ENCODE measurements at regions not wholly inside any gene's neighbourhood (a gene's known extent, or its start where the extent isn't known, plus 50 kb on each side); places are given as distances from the start of the nearest gene placed in this dataset.
A peak's percentile ranks its signal among the peaks of the same experiment; 100 is the strongest.

DNA sequence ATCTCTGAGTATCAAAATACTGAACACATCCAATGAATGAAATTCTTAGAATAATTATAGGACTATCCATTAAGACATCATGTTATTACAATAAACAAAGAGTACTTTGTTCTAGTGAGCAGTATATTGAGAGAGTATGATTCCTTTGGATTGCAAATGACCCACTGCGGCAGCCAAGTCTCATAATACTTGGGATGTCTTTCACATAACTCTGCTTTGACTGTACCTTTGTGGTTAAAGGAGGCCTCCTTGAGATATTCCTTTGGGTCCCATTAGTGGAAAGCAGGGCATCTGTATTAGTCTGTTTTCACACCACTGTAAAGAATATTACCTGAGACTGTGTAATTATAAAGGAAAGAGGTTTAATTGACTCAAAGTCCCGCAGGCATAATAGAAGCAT is 593.8 kb downstream of the TRHDE start:
- Histone ChIP-seq H3K27ac (no peak overlapping the region), H3K27me3 (no peaks in the 10 kb centered on the region), H3K4me3 (no peak overlapping the region), H3K9me3 (no peaks in the 10 kb centered on the region), H3K4me1 (no peaks in the 10 kb centered on the region), H3K36me3 (no peaks in the 10 kb centered on the region)
- intact Hi-C loops (cut with DNase I): no loop called here
- TF ChIP-seq, protein P1, sequence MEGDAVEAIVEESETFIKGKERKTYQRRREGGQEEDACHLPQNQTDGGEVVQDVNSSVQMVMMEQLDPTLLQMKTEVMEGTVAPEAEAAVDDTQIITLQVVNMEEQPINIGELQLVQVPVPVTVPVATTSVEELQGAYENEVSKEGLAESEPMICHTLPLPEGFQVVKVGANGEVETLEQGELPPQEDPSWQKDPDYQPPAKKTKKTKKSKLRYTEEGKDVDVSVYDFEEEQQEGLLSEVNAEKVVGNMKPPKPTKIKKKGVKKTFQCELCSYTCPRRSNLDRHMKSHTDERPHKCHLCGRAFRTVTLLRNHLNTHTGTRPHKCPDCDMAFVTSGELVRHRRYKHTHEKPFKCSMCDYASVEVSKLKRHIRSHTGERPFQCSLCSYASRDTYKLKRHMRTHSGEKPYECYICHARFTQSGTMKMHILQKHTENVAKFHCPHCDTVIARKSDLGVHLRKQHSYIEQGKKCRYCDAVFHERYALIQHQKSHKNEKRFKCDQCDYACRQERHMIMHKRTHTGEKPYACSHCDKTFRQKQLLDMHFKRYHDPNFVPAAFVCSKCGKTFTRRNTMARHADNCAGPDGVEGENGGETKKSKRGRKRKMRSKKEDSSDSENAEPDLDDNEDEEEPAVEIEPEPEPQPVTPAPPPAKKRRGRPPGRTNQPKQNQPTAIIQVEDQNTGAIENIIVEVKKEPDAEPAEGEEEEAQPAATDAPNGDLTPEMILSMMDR (IDR thresholded peaks at IDR 0.05): no peak
- DNase-seq (no peak), ATAC-seq (no peak)

GRCh38 chr12:72869024-72869423 is 596.9 kb downstream of the TRHDE start:
- ATAC-seq (peak; percentile 41), DNase-seq (no peak)
- Histone ChIP-seq H3K4me1 (no peaks in the 10 kb centered on the region), H3K36me3 (no peaks in the 10 kb centered on the region), H3K9me3 (no peaks in the 10 kb centered on the region), H3K27me3 (no peaks in the 10 kb centered on the region), H3K27ac (no peak overlapping the region), H3K4me3 (no peak overlapping the region)
- intact Hi-C loops (cut with DNase I): no loop called here
- TF ChIP-seq, protein P1 (IDR thresholded peaks at IDR 0.05): no peak

- TF ChIP-seq, protein P1 (IDR thresholded peaks at IDR 0.05): no peak
- Histone ChIP-seq H3K4me1 (no peaks in the 10 kb centered on the region), H3K9me3 (peaks cover 17% of the 10 kb centered on the region), H3K27me3 (no peaks in the 10 kb centered on the region), H3K27ac (no peak overlapping the region), H3K4me3 (no peak overlapping the region), H3K36me3 (no peaks in the 10 kb centered on the region)
- no peak for ATAC-seq
- no peak for DNase-seq
- intact Hi-C loops (cut with DNase I): no loop called here
These were observed 600.2 kb downstream of the TRHDE start for GRCh38 chr12:72872238-72872887.

DNA sequence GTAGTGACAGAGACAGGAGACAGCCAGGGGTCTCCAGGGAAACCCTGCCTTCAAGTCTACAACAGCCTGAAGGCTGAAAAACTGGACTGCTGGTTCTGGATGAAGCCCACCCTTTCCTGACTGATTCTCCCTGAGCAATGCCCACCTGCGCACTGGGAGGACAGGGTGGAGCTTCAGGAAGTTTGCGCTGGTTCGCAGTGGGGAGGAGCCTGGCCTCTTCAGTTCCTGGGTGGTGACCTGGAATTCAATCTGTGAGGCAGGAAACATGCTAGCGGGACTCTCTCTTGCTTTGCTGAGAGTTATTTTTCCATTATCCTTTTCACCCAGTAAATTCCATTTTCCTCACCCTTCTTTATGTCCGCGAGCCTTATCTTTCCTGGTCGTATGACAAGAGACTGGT is 600.8 kb downstream of the TRHDE start:
- ATAC-seq (no peak), DNase-seq (no peak)
- Histone ChIP-seq H3K36me3 (no peaks in the 10 kb centered on the region), H3K27me3 (no peaks in the 10 kb centered on the region), H3K4me3 (no peak overlapping the region), H3K9me3 (peaks cover 17% of the 10 kb centered on the region), H3K27ac (no peak overlapping the region), H3K4me1 (no peaks in the 10 kb centered on the region)
- intact Hi-C loops (cut with DNase I): no loop called here
- TF ChIP-seq, protein P1 (IDR thresholded peaks at IDR 0.05): no peak

GRCh38 chr12:72876092-72876491 is 603.9 kb downstream of the TRHDE start:
- intact Hi-C loops (cut with DNase I): no loop called here
- no peak for ATAC-seq
- peaks cover 17% of the 10 kb centered on the region for H3K9me3 ChIP-seq

More at GRCh38 chr12:72876092-72876491, 603.9 kb downstream of the TRHDE start:
- H3K27me3 ChIP-seq: no peaks in the 10 kb centered on the region
- TF ChIP-seq, protein P1 (IDR thresholded peaks at IDR 0.05): no peak
- H3K27ac ChIP-seq: no peak overlapping the region
- no peaks in the 10 kb centered on the region for H3K4me1 ChIP-seq
- H3K4me3 ChIP-seq: no peak overlapping the region
- no peaks in the 10 kb centered on the region for H3K36me3 ChIP-seq
- DNase-seq: no peak
